GM12878 (cell line): ENCODE measurements at regions not wholly inside any gene's neighbourhood (a gene's known extent, or its start where the extent isn't known, plus 50 kb on each side); places are given as distances from the start of the nearest gene placed in this dataset.

ENCODE experiments used
- CHD2 ChIP-seq: IDR thresholded peaks from 2 replicates; pipeline ENCODE4 v1.6.1; 2011; ENCODE audit warnings: low read depth, low read length, improper control_type of control experiment, borderline replicate concordance
- CTCF ChIP-seq, 3 experiments: IDR thresholded peaks in 2 of 3; conservative IDR thresholded peaks in 1 of 3; 2 replicates each; pipeline ENCODE4 v1.5.1; 2011; ENCODE audit warnings: low read depth in 3 of 3, low read length in 3 of 3, mild to moderate bottlenecking in 3 of 3, control low read depth in 2 of 3, moderate library complexity in 2 of 3, inconsistent platforms in 1 of 3, mixed read lengths in 1 of 3; ENCODE audit not compliant: control insufficient read depth in 2 of 3, insufficient read depth in 1 of 3; ENCODE audit errors: extremely low read depth in 1 of 3
- EGR1 ChIP-seq, 2 experiments: IDR thresholded peaks; 1 replicate in 1 of 2; 2 replicates in 1 of 2; pipeline ENCODE4 v1.6.1; 2011 to 2012; ENCODE audit warnings: low read depth in 2 of 2, low read length in 2 of 2, borderline replicate concordance in 1 of 2, mild to moderate bottlenecking in 1 of 2, moderate library complexity in 1 of 2
- EP300 ChIP-seq, 2 experiments: fragments of 150-350 bp in 1 of 2; IDR thresholded peaks; 2 replicates each; pipeline ENCODE4 v1.6.1; 2011 to 2012; ENCODE audit warnings: low read depth in 2 of 2, low read length in 2 of 2, borderline replicate concordance in 1 of 2, improper control_type of control experiment in 1 of 2, inconsistent platforms in 1 of 2; ENCODE audit not compliant: control insufficient read depth in 1 of 2
- EZH2 ChIP-seq: IDR thresholded peaks from 2 replicates; pipeline ENCODE4 v1.6.1; 2012; ENCODE audit warnings: low read depth, mild to moderate bottlenecking, control low read depth, inconsistent platforms, low read length, borderline replicate concordance; ENCODE audit not compliant: control insufficient read depth
- NR2C2 ChIP-seq: IDR thresholded peaks from 2 replicates; pipeline ENCODE4 v1.6.1; 2011; ENCODE audit warnings: borderline replicate concordance, low read depth; ENCODE audit not compliant: control insufficient read depth, insufficient read length
- POLR2AphosphoS5 ChIP-seq: IDR thresholded peaks from 2 replicates; pipeline ENCODE4 v1.6.1; 2011; ENCODE audit warnings: mild to moderate bottlenecking, low read length, inconsistent platforms
- SUZ12 ChIP-seq: fragments of 200-600 bp; sonication (generic); IDR thresholded peaks from one replicate; pipeline ENCODE4 v1.6.1; 2018; ENCODE audit warnings: antibody characterized with exemption, mild to moderate bottlenecking; ENCODE audit not compliant: unreplicated experiment
- ZBTB11 ChIP-seq: fragments of 450-650 bp; formaldehyde crosslinking; IDR thresholded peaks from 2 replicates; pipeline ENCODE4 v1.5.0; 2022; ENCODE audit warnings: mild to moderate bottlenecking, missing genetic modification characterization

GRCh38 chr3:117563063-117563462 is 853.5 kb downstream of the TUSC7 start:
- no peak for TF ChIP-seq CTCF (IDR thresholded peaks at IDR 0.05 in 2 of 3, conservative IDR thresholded peaks at IDR 0.05 in 1 of 3; ENCODE audit: control insufficient read depth in 2 of 3, extremely low read depth in 1 of 3, insufficient read depth in 1 of 3, low read depth in 3 of 3, low read length in 3 of 3)
- TF ChIP-seq EZH2 = no peak
- no peak for TF ChIP-seq EGR1 (IDR thresholded peaks at IDR 0.05; ENCODE audit: borderline replicate concordance in 1 of 2, low read depth in 2 of 2, low read length in 2 of 2)
- no peak for TF ChIP-seq POLR2AphosphoS5
- TF ChIP-seq ZBTB11 (CRISPR knock-in tag) = no peak
- no peak for TF ChIP-seq SUZ12
- no peak for TF ChIP-seq EP300 (IDR thresholded peaks at IDR 0.05; ENCODE audit: borderline replicate concordance in 1 of 2, control insufficient read depth in 1 of 2, low read depth in 2 of 2, low read length in 2 of 2)
- TF ChIP-seq CHD2 = no peak
- no peak for TF ChIP-seq NR2C2
